H1 (cell line): ENCODE measurements at regions not wholly inside any gene's neighbourhood (a gene's known extent, or its start where the extent isn't known, plus 50 kb on each side); places are given as distances from the start of the nearest gene placed in this dataset.

ENCODE experiments used
- CTCF ChIA-PET: fragments of 300-600 bp; sonication (Branson Sonifier 250); formaldehyde crosslinking; loops from one replicate; lab custom pipeline; 2021; ENCODE audit not compliant: partially characterized antibody; lab: Charles Lee
- POLR2A ChIA-PET: fragments of 300-600 bp; sonication (Branson Sonifier 250); formaldehyde crosslinking; loops from one replicate; lab custom pipeline; 2021; ENCODE audit warnings: inconsistent platforms; ENCODE audit not compliant: partially characterized antibody; lab: Charles Lee
- DNase-seq, 2 experiments: peaks; one replicate each; pipeline versions ENCODE4 v3.0.0 to v3.0.0-alpha.2; 2010 to 2022; ENCODE audit warnings: low spot score in 2 of 2, low read depth in 1 of 2, mixed read lengths in 1 of 2
- FAIRE-seq: peaks from 2 replicates; lab custom pipeline; 2011; peaks lifted over from hg19 to GRCh38; lab: Jason Lieb, UNC
- H2AFZ ChIP-seq: 2 replicates; pipeline ENCODE4 v1.8.1; 2012; ENCODE audit warnings: low read length, inconsistent platforms
- H2AK5ac ChIP-seq: 2 replicates; pipeline ENCODE4 v1.6.1; 2013; ENCODE audit warnings: low read depth, low read length
- H2BK120ac ChIP-seq: replicated peaks from 2 replicates; pipeline ENCODE3; 2013; ENCODE audit warnings: low read depth, low read length, inconsistent platforms
- H2BK12ac ChIP-seq: 2 replicates; pipeline ENCODE4 v1.6.1; 2013; ENCODE audit warnings: low read depth, low read length
- H2BK15ac ChIP-seq: 2 replicates; pipeline ENCODE4 v1.6.1; 2013; ENCODE audit warnings: low read length
- H2BK20ac ChIP-seq: 2 replicates; pipeline ENCODE4 v1.6.1; 2013; ENCODE audit warnings: low read length
- H2BK5ac ChIP-seq: 2 replicates; pipeline ENCODE4 v1.6.1; 2013; ENCODE audit warnings: low read depth, low read length
- H3K14ac ChIP-seq: 2 replicates; pipeline ENCODE4 v1.6.1; 2013; ENCODE audit warnings: inconsistent platforms; ENCODE audit not compliant: insufficient read length
- H3K18ac ChIP-seq: 2 replicates; pipeline ENCODE4 v1.6.1; 2013; ENCODE audit warnings: low read length; ENCODE audit errors: extremely low read depth
- H3K23ac ChIP-seq: 2 replicates; pipeline ENCODE4 v1.6.1; 2013; ENCODE audit warnings: inconsistent platforms; ENCODE audit not compliant: insufficient read length
- H3K23me2 ChIP-seq: 2 replicates; pipeline ENCODE4 v1.6.1; 2013; ENCODE audit warnings: low read depth, low read length
- H3K27ac ChIP-seq: 2 replicates; pipeline ENCODE4 v1.6.1; 2011; ENCODE audit warnings: low read depth, low read length, inconsistent platforms
- H3K27me3 ChIP-seq, 4 experiments: replicated peaks in 1 of 4; 1 replicate in 1 of 4; 2 replicates in 3 of 4; pipeline versions ENCODE4 v1.6.1 to v1.8.1; 2011 to 2013; ENCODE audit warnings: low read length in 3 of 4, mild to moderate bottlenecking in 3 of 4, inconsistent platforms in 2 of 4, mixed read lengths in 2 of 4, moderate library complexity in 1 of 4; ENCODE audit not compliant: control insufficient read depth in 3 of 4, insufficient read depth in 3 of 4; ENCODE audit errors: extremely low read depth in 1 of 4
- H3K36me3 ChIP-seq, 4 experiments: 2 replicates each; pipeline versions ENCODE4 v1.6.1 to v1.8.1; 2011 to 2013; ENCODE audit warnings: mild to moderate bottlenecking in 4 of 4, low read length in 3 of 4, moderate library complexity in 2 of 4, control low read depth in 1 of 4, inconsistent platforms in 1 of 4; ENCODE audit not compliant: insufficient read depth in 4 of 4, control insufficient read depth in 2 of 4
- H3K4ac ChIP-seq: replicated peaks from 2 replicates; pipeline ENCODE3; 2013; ENCODE audit warnings: low read length, low read depth, mixed read lengths, inconsistent platforms; ENCODE audit not compliant: insufficient read length
- H3K4me1 ChIP-seq, 4 experiments: replicated peaks in 1 of 4; 1 replicate in 1 of 4; 2 replicates in 3 of 4; pipeline versions ENCODE4 v1.6.1 to v1.8.1; 2011 to 2013; ENCODE audit warnings: low read length in 3 of 4, inconsistent platforms in 2 of 4, mixed read lengths in 1 of 4; ENCODE audit not compliant: insufficient read depth in 4 of 4, control insufficient read depth in 3 of 4
- H3K4me2 ChIP-seq, 2 experiments: 2 replicates each; pipeline versions ENCODE4 v1.6.1 to v1.8.1; 2011 to 2013; ENCODE audit warnings: low read depth in 2 of 2, low read length in 2 of 2, control low read depth in 1 of 2, inconsistent platforms in 1 of 2, mild to moderate bottlenecking in 1 of 2; ENCODE audit not compliant: insufficient read depth in 1 of 2
- H3K4me3 ChIP-seq, 4 experiments: fragments of 200-600, 300-600 bp in 1 of 4; sonication (generic), shearing (Covaris generic), sonication (Bioruptor Twin) in 1 of 4; 2 replicates each; pipeline versions ENCODE4 v1.5.1 to v1.8.1; 2011 to 2016; ENCODE audit warnings: low read length in 4 of 4, low read depth in 3 of 4, control low read depth in 2 of 4, inconsistent platforms in 2 of 4, mild to moderate bottlenecking in 2 of 4, mixed read lengths in 1 of 4, moderate library complexity in 1 of 4; ENCODE audit not compliant: insufficient read depth in 2 of 4; ENCODE audit errors: extremely low read depth in 1 of 4
- H3K56ac ChIP-seq: replicated peaks from 2 replicates; pipeline ENCODE3; 2013; ENCODE audit warnings: low read depth, mild to moderate bottlenecking, mixed read lengths, low read length, inconsistent platforms; ENCODE audit not compliant: insufficient read length
- H3K79me1 ChIP-seq: 2 replicates; pipeline ENCODE4 v1.6.1; 2013; ENCODE audit warnings: low read depth, low read length, control low read depth
- H3K79me2 ChIP-seq, 2 experiments: 2 replicates each; pipeline versions ENCODE4 v1.6.1 to v1.8.1; 2012 to 2013; ENCODE audit warnings: low read length in 2 of 2, mild to moderate bottlenecking in 2 of 2, inconsistent platforms in 1 of 2; ENCODE audit not compliant: insufficient read depth in 2 of 2, control insufficient read depth in 1 of 2
- H3K9ac ChIP-seq, 4 experiments: replicated peaks in 1 of 4; 1 replicate in 1 of 4; 2 replicates in 3 of 4; pipeline versions ENCODE4 v1.6.1 to v1.8.1; 2011 to 2013; ENCODE audit warnings: low read depth in 3 of 4, low read length in 3 of 4, control low read depth in 2 of 4, mild to moderate bottlenecking in 2 of 4, moderate library complexity in 2 of 4, inconsistent platforms in 1 of 4; ENCODE audit errors: extremely low read depth in 1 of 4
- H3K9me3 ChIP-seq, 2 experiments: 2 replicates each; pipeline versions ENCODE4 v1.6.1 to v1.8.1; 2012 to 2013; ENCODE audit warnings: mild to moderate bottlenecking in 2 of 2, moderate library complexity in 2 of 2, control low read depth in 1 of 2, inconsistent platforms in 1 of 2, low read depth in 1 of 2, low read length in 1 of 2, mixed read lengths in 1 of 2; ENCODE audit not compliant: insufficient read depth in 2 of 2
- H4K20me1 ChIP-seq, 2 experiments: replicated peaks in 1 of 2; 2 replicates each; pipeline versions ENCODE3 to v1.8.1; 2011 to 2013; ENCODE audit warnings: inconsistent platforms in 2 of 2, low read length in 2 of 2, mild to moderate bottlenecking in 1 of 2; ENCODE audit not compliant: insufficient read depth in 2 of 2, control insufficient read depth in 1 of 2
- H4K5ac ChIP-seq: 2 replicates; pipeline ENCODE4 v1.6.1; 2013; ENCODE audit warnings: low read length, low read depth, mixed read lengths, inconsistent platforms; ENCODE audit not compliant: insufficient read length
- H4K8ac ChIP-seq: 2 replicates; pipeline ENCODE4 v1.8.0; 2013; ENCODE audit warnings: mild to moderate bottlenecking, moderate library complexity, low read length, inconsistent platforms; ENCODE audit not compliant: insufficient read depth; ENCODE audit errors: extremely low read depth
- H4K91ac ChIP-seq: replicated peaks from 2 replicates; pipeline ENCODE3; 2013; ENCODE audit warnings: low read length, mixed read lengths, inconsistent platforms; ENCODE audit not compliant: insufficient read length
- SIX5 ChIP-seq: IDR thresholded peaks from 2 replicates; pipeline ENCODE4 v1.6.1; 2011; ENCODE audit warnings: mild to moderate bottlenecking, low read depth, low read length
- SP4 ChIP-seq: IDR thresholded peaks from 2 replicates; pipeline ENCODE4 v1.6.1; 2012; ENCODE audit warnings: low read length, inconsistent platforms
- WGBS, 2 experiments: shearing (Covaris generic) in 1 of 2; methylation state at CpG; one replicate each; pipeline versions ENCODE4 v1.1.6 to v1.1.7; 2013 to 2015; ENCODE audit warnings: low lambda C conversion rate in 2 of 2, mixed read lengths in 2 of 2, inconsistent platforms in 1 of 2, low coverage in 1 of 2, missing lambda C conversion rate in 1 of 2; ENCODE audit not compliant: insufficient replicate concordance in 2 of 2, insufficient coverage in 1 of 2, insufficient read length in 1 of 2; ENCODE audit errors: extremely low coverage in 1 of 2, missing lambda C conversion rate in 1 of 2; 5-methylcytosine and 5-hydroxymethylcytosine counted together

GRCh38 chr5:77924081-77924480, 147.9 kb upstream of the TBCA start:
- Histone ChIP-seq H4K8ac (no peak overlapping the region), H3K9me3 (no peaks in the 10 kb centered on the region), H2AFZ (peak overlapping the region; percentile 78; the same call in 1 of the 2 replicates), H3K79me1 (no peaks in the 10 kb centered on the region), H4K5ac (no peak overlapping the region), H3K56ac (no peak overlapping the region), H3K23me2 (no peaks in the 10 kb centered on the region; the same call in 1 of the 2 replicates), H3K18ac (no peak overlapping the region), H3K79me2 (no peaks in the 10 kb centered on the region), H3K27ac (no peak overlapping the region), H2BK5ac (no peak overlapping the region), H3K4me2 (peak overlapping the region; percentile 52 to 69), H3K4me1 (peaks cover 3 to 6% (median 5%) of the 10 kb centered on the region in 4 experiments; a peak in 4 of 7 replicates), H3K36me3 (no peaks in the 10 kb centered on the region), H3K27me3 (no peaks in the 10 kb centered on the region), H4K20me1 (no peaks in the 10 kb centered on the region), H3K9ac (no peak overlapping the region), H2AK5ac (no peak overlapping the region), H3K4ac (no peak overlapping the region), H2BK12ac (no peak overlapping the region; the same call in 1 of the 2 replicates), H2BK20ac (no peak overlapping the region), H4K91ac (no peak overlapping the region), H3K23ac (no peak overlapping the region), H3K4me3 (peak overlapping the region in 1 of 4 experiments; percentile 28; a peak in 2 of 8 replicates), H3K14ac (no peak overlapping the region), H2BK120ac (no peak overlapping the region), H2BK15ac (no peak overlapping the region)
- 44% methylated on average over 3 of the region's 3 CpGs; no CpG with 5 or more reads in 1 of the 2 experiments for WGBS, 2 experiments
- DNase-seq (no peak), FAIRE-seq (peak; percentile 78)
- ChIA-PET POLR2A (interaction anchor here (2.4 kb wide), 1 partner anchor 15 kb away, joined by 8 read pairs; no protein-coding TSS in a partner anchor), CTCF (interaction anchor here (0.6 to 1.0 kb wide), 2 partner anchors 19 to 230 kb away, joined by 3 read pairs; no protein-coding TSS in a partner anchor)
- TF ChIP-seq SIX5 (0 out of 2 replicates have a peak, but pooled peaks have one; percentile 8), SP4 (no peak)
